ENCODE measurements at regions not wholly inside any gene's neighbourhood (a gene's known extent, or its start where the extent isn't known, plus 50 kb on each side); places are given as distances from the start of the nearest gene placed in this dataset.

DNA sequence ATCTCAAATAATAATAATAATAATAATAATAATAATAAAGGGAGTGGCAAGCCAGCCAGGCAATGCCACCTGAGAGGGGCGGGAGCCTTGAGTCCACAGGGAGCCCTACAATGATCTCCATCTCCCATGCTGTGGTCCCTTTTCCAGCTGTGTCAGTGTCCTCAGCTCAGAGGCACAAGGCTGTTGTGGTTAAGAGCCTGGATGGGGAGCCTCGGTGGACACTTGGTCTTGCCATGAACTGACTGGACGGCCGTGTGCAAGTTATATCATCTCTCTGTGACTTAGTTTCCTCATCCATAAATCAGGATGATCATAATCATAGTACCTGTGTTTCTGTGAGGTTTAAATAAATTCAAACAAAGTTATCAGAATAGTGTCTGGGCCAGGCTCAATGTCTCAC lies 127.8 kb upstream of the TIAM1 start:
- Histone ChIP-seq H3K27me3 (ENCODE audit: insufficient read depth, low read length, poor library complexity) (no peaks in the 10 kb centered on the region), H2BK120ac (ENCODE audit: low read depth, low read length) (no peak overlapping the region), H3K18ac (ENCODE audit: low read length) (no peak overlapping the region), H3K4me1 (ENCODE audit: control insufficient read depth, low read depth, low read length) (peaks cover 3% of the 10 kb centered on the region), H2AK5ac (ENCODE audit: low read length) (no peak overlapping the region), H3K27ac (ENCODE audit: low read depth, low read length) (no peak overlapping the region), H4K5ac (ENCODE audit: low read length) (no peak overlapping the region), H3K4me3 (ENCODE audit: low read length) (no peak overlapping the region), H3K4me2 (ENCODE audit: low read length) (no peak overlapping the region), H3K36me3 (ENCODE audit: control insufficient read depth, insufficient read depth, low read length) (no peaks in the 10 kb centered on the region), H3K56ac (ENCODE audit: low read length) (no peak overlapping the region), H3K4ac (ENCODE audit: low read depth, low read length) (no peak overlapping the region), H3K23ac (ENCODE audit: low read length) (no peak overlapping the region), H3K79me1 (ENCODE audit: low read length) (peaks cover 10% of the 10 kb centered on the region), H2BK5ac (ENCODE audit: low read length) (no peak overlapping the region), H3K9ac (ENCODE audit: low read length) (no peak overlapping the region), H3K79me2 (ENCODE audit: control insufficient read depth, insufficient read depth, low read length) (peaks cover 2% of the 10 kb centered on the region), H2BK15ac (replicated peaks; ENCODE audit: low read depth) (no peak overlapping the region), H4K8ac (ENCODE audit: low read depth, low read length) (no peak overlapping the region)
- no CpG with 5 or more reads among the region's 4 CpGs for WGBS (ENCODE audit: extremely low coverage, insufficient coverage, low lambda C conversion rate)
- no peak for DNase-seq

- DNase-seq, result peak; percentile 47
- Histone ChIP-seq H3K56ac (ENCODE audit: low read length) (no peak overlapping the region), H2BK5ac (ENCODE audit: low read length) (no peak overlapping the region), H3K27me3 (ENCODE audit: insufficient read depth, low read length, poor library complexity) (no peaks in the 10 kb centered on the region), H3K79me2 (ENCODE audit: control insufficient read depth, insufficient read depth, low read length) (peaks cover 2% of the 10 kb centered on the region), H3K4ac (ENCODE audit: low read depth, low read length) (no peak overlapping the region), H3K79me1 (ENCODE audit: low read length) (peaks cover 11% of the 10 kb centered on the region), H4K8ac (ENCODE audit: low read depth, low read length) (no peak overlapping the region), H3K27ac (ENCODE audit: low read depth, low read length) (peak overlapping the region; percentile 20), H3K4me1 (ENCODE audit: control insufficient read depth, low read depth, low read length) (peaks cover 3% of the 10 kb centered on the region), H3K18ac (ENCODE audit: low read length) (peak overlapping the region; percentile 20), H2BK15ac (replicated peaks; ENCODE audit: low read depth) (no peak overlapping the region), H2AK5ac (ENCODE audit: low read length) (no peak overlapping the region), H3K23ac (ENCODE audit: low read length) (no peak overlapping the region), H3K9ac (ENCODE audit: low read length) (no peak overlapping the region), H3K36me3 (ENCODE audit: control insufficient read depth, insufficient read depth, low read length) (no peaks in the 10 kb centered on the region), H3K4me2 (ENCODE audit: low read length) (no peak overlapping the region), H3K4me3 (ENCODE audit: low read length) (no peak overlapping the region), H2BK120ac (ENCODE audit: low read depth, low read length) (no peak overlapping the region), H4K5ac (ENCODE audit: low read length) (no peak overlapping the region)
- WGBS (ENCODE audit: extremely low coverage, insufficient coverage, low lambda C conversion rate), result no CpG with 5 or more reads among the region's 19 CpGs
Observed at GRCh38 chr21:31470896-31471694, 127.0 kb upstream of the TIAM1 start.

GRCh38 chr21:31460980-31461379 lies 116.9 kb upstream of the TIAM1 start:
- Histone ChIP-seq H3K4ac (ENCODE audit: low read depth, low read length) (no peak overlapping the region), H3K23ac (ENCODE audit: low read length) (no peak overlapping the region), H4K5ac (ENCODE audit: low read length) (no peak overlapping the region), H4K8ac (ENCODE audit: low read depth, low read length) (no peak overlapping the region), H3K36me3 (ENCODE audit: control insufficient read depth, insufficient read depth, low read length) (no peaks in the 10 kb centered on the region), H2AK5ac (ENCODE audit: low read length) (no peak overlapping the region), H3K9ac (ENCODE audit: low read length) (no peak overlapping the region), H2BK120ac (ENCODE audit: low read depth, low read length) (no peak overlapping the region), H3K27me3 (ENCODE audit: insufficient read depth, low read length, poor library complexity) (no peaks in the 10 kb centered on the region), H3K4me3 (ENCODE audit: low read length) (no peak overlapping the region), H3K27ac (ENCODE audit: low read depth, low read length) (no peak overlapping the region), H3K79me1 (ENCODE audit: low read length) (peaks cover 2% of the 10 kb centered on the region), H3K56ac (ENCODE audit: low read length) (no peak overlapping the region), H3K79me2 (ENCODE audit: control insufficient read depth, insufficient read depth, low read length) (no peaks in the 10 kb centered on the region), H2BK15ac (replicated peaks; ENCODE audit: low read depth) (no peak overlapping the region), H3K4me1 (ENCODE audit: control insufficient read depth, low read depth, low read length) (no peaks in the 10 kb centered on the region), H2BK5ac (ENCODE audit: low read length) (no peak overlapping the region), H3K18ac (ENCODE audit: low read length) (no peak overlapping the region), H3K4me2 (ENCODE audit: low read length) (no peak overlapping the region)
- WGBS (ENCODE audit: extremely low coverage, insufficient coverage, low lambda C conversion rate), result no CpG with 5 or more reads among the region's 10 CpGs
- no peak for DNase-seq

DNA sequence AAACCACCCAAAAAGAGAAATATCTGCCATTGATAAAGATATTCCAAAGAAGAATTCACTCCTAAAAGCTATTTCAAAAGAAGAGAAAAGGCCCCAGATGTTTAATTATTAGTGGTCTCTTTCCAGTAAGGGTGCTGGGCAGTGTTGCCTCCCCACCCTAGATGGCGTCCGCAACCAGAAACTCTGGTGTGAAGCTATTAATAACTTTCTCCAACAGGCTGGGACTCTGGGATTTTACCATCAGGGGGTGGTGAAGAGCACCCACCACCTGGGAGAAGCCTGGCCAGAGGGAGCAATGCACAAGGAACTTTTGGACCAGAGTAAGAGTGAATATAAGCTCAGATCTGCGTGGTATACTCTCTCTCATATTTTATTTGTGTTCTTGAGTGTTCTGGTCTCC lies 115.4 kb upstream of the TIAM1 start:
- Histone ChIP-seq H2BK5ac (ENCODE audit: low read length) (no peak overlapping the region), H2BK15ac (replicated peaks; ENCODE audit: low read depth) (no peak overlapping the region), H3K27me3 (ENCODE audit: insufficient read depth, low read length, poor library complexity) (no peaks in the 10 kb centered on the region), H3K4ac (ENCODE audit: low read depth, low read length) (no peak overlapping the region), H4K8ac (ENCODE audit: low read depth, low read length) (no peak overlapping the region), H3K79me2 (ENCODE audit: control insufficient read depth, insufficient read depth, low read length) (no peaks in the 10 kb centered on the region), H3K36me3 (ENCODE audit: control insufficient read depth, insufficient read depth, low read length) (no peaks in the 10 kb centered on the region), H3K4me3 (ENCODE audit: low read length) (no peak overlapping the region), H3K79me1 (ENCODE audit: low read length) (peaks cover 5% of the 10 kb centered on the region), H3K23ac (ENCODE audit: low read length) (no peak overlapping the region), H3K18ac (ENCODE audit: low read length) (no peak overlapping the region), H2AK5ac (ENCODE audit: low read length) (no peak overlapping the region), H3K27ac (ENCODE audit: low read depth, low read length) (no peak overlapping the region), H3K56ac (ENCODE audit: low read length) (no peak overlapping the region), H3K4me2 (ENCODE audit: low read length) (no peak overlapping the region), H3K4me1 (ENCODE audit: control insufficient read depth, low read depth, low read length) (no peaks in the 10 kb centered on the region), H2BK120ac (ENCODE audit: low read depth, low read length) (no peak overlapping the region), H4K5ac (ENCODE audit: low read length) (no peak overlapping the region), H3K9ac (ENCODE audit: low read length) (no peak overlapping the region)
- no CpG with 5 or more reads among the region's 3 CpGs for WGBS (ENCODE audit: extremely low coverage, insufficient coverage, low lambda C conversion rate)
- peak; percentile 70 for DNase-seq

- H3K79me2 ChIP-seq (ENCODE audit: control insufficient read depth, insufficient read depth, low read length), result no peaks in the 10 kb centered on the region
- H3K4me1 ChIP-seq (ENCODE audit: control insufficient read depth, low read depth, low read length), result no peaks in the 10 kb centered on the region
- H2BK15ac ChIP-seq (replicated peaks; ENCODE audit: low read depth), result no peak overlapping the region
- no peak overlapping the region for H3K4me2 ChIP-seq (ENCODE audit: low read length)
- WGBS (ENCODE audit: extremely low coverage, insufficient coverage, low lambda C conversion rate), result no CpG with 5 or more reads among the region's 1 CpG
- no peak overlapping the region for H3K56ac ChIP-seq (ENCODE audit: low read length)
- H4K5ac ChIP-seq (ENCODE audit: low read length), result no peak overlapping the region
- no peak overlapping the region for H3K4ac ChIP-seq (ENCODE audit: low read depth, low read length)
- no peak overlapping the region for H2AK5ac ChIP-seq (ENCODE audit: low read length)
- H3K4me3 ChIP-seq (ENCODE audit: low read length), result no peak overlapping the region
- no peak overlapping the region for H3K18ac ChIP-seq (ENCODE audit: low read length)
- no peak overlapping the region for H3K9ac ChIP-seq (ENCODE audit: low read length)
- H3K27ac ChIP-seq (ENCODE audit: low read depth, low read length), result no peak overlapping the region
- peak; percentile 81 for DNase-seq
- H3K79me1 ChIP-seq (ENCODE audit: low read length), result peaks cover 5% of the 10 kb centered on the region
- H4K8ac ChIP-seq (ENCODE audit: low read depth, low read length), result no peak overlapping the region
- no peak overlapping the region for H3K23ac ChIP-seq (ENCODE audit: low read length)
- no peak overlapping the region for H2BK5ac ChIP-seq (ENCODE audit: low read length)
- H3K36me3 ChIP-seq (ENCODE audit: control insufficient read depth, insufficient read depth, low read length), result no peaks in the 10 kb centered on the region
- H2BK120ac ChIP-seq (ENCODE audit: low read depth, low read length), result no peak overlapping the region
- no peaks in the 10 kb centered on the region for H3K27me3 ChIP-seq (ENCODE audit: insufficient read depth, low read length, poor library complexity)
Observed at GRCh38 chr21:31457675-31458074, 113.6 kb upstream of the TIAM1 start.

GRCh38 chr21:31456201-31456600 lies 112.1 kb upstream of the TIAM1 start:
- H3K4me1 ChIP-seq (ENCODE audit: control insufficient read depth, low read depth, low read length), result no peaks in the 10 kb centered on the region
- DNase-seq, result no peak
- H3K27me3 ChIP-seq (ENCODE audit: insufficient read depth, low read length, poor library complexity), result no peaks in the 10 kb centered on the region
- H4K8ac ChIP-seq (ENCODE audit: low read depth, low read length), result no peak overlapping the region
- H3K79me2 ChIP-seq (ENCODE audit: control insufficient read depth, insufficient read depth, low read length), result no peaks in the 10 kb centered on the region
- no peak overlapping the region for H2AK5ac ChIP-seq (ENCODE audit: low read length)
- no peak overlapping the region for H3K9ac ChIP-seq (ENCODE audit: low read length)
- H3K36me3 ChIP-seq (ENCODE audit: control insufficient read depth, insufficient read depth, low read length), result no peaks in the 10 kb centered on the region
- H3K27ac ChIP-seq (ENCODE audit: low read depth, low read length), result no peak overlapping the region
- H2BK120ac ChIP-seq (ENCODE audit: low read depth, low read length), result no peak overlapping the region
- peaks cover 5% of the 10 kb centered on the region for H3K79me1 ChIP-seq (ENCODE audit: low read length)
- H3K4me3 ChIP-seq (ENCODE audit: low read length), result no peak overlapping the region
- H2BK15ac ChIP-seq (replicated peaks; ENCODE audit: low read depth), result no peak overlapping the region
- no peak overlapping the region for H3K18ac ChIP-seq (ENCODE audit: low read length)
- H2BK5ac ChIP-seq (ENCODE audit: low read length), result no peak overlapping the region
- no peak overlapping the region for H3K4ac ChIP-seq (ENCODE audit: low read depth, low read length)
- no peak overlapping the region for H3K56ac ChIP-seq (ENCODE audit: low read length)
- no peak overlapping the region for H4K5ac ChIP-seq (ENCODE audit: low read length)
- H3K23ac ChIP-seq (ENCODE audit: low read length), result no peak overlapping the region
- WGBS (ENCODE audit: extremely low coverage, insufficient coverage, low lambda C conversion rate), result no CpG with 5 or more reads among the region's 6 CpGs
- H3K4me2 ChIP-seq (ENCODE audit: low read length), result no peak overlapping the region

Measured in mesendoderm (in vitro differentiated cells).